ENCODE measurements at regions not wholly inside any gene's neighbourhood (a gene's known extent, or its start where the extent isn't known, plus 50 kb on each side); places are given as distances from the start of the nearest gene placed in this dataset.

DNA sequence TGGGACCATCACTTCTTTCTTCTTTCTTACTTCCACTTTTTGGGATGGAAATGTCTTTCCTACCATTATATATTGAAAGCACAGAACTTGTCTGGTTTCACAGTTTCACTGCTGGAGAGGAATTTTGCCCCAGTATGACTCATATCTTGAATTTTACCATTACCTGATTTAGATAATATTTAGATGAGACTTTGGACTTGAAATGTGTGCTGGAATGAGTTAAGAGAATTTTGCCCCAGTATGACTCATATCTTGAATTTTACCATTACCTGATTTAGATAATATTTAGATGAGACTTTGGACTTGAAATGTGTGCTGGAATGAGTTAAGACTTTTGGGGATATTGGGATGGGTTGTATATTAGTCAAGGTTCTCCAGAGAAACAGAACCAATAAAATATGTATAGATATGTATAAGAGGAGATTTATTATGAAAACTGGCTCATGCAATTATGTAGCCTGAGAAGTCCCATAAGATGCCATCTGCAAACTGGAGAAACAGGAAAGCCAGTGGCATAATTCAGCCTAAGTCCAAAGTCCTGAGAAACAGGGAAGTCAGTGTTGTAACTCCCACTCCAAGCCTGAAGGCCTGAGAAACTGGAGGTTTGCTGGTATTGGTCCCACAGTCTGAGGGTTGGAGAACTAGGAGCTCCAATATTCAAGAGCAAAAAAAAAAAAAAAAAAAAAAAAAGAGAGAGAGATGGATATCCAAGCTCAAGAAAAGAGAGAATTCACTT is 1029.2 kb downstream of the EPHA3 start:
- no peak for TF ChIP-seq POLR2AphosphoS5 (IDR thresholded peaks at IDR 0.05; ENCODE audit: low read depth, low read length)
- TF ChIP-seq SIN3A (IDR thresholded peaks at IDR 0.05; ENCODE audit: borderline replicate concordance, insufficient read depth, low read length) = no peak
- TF ChIP-seq, protein P1, sequence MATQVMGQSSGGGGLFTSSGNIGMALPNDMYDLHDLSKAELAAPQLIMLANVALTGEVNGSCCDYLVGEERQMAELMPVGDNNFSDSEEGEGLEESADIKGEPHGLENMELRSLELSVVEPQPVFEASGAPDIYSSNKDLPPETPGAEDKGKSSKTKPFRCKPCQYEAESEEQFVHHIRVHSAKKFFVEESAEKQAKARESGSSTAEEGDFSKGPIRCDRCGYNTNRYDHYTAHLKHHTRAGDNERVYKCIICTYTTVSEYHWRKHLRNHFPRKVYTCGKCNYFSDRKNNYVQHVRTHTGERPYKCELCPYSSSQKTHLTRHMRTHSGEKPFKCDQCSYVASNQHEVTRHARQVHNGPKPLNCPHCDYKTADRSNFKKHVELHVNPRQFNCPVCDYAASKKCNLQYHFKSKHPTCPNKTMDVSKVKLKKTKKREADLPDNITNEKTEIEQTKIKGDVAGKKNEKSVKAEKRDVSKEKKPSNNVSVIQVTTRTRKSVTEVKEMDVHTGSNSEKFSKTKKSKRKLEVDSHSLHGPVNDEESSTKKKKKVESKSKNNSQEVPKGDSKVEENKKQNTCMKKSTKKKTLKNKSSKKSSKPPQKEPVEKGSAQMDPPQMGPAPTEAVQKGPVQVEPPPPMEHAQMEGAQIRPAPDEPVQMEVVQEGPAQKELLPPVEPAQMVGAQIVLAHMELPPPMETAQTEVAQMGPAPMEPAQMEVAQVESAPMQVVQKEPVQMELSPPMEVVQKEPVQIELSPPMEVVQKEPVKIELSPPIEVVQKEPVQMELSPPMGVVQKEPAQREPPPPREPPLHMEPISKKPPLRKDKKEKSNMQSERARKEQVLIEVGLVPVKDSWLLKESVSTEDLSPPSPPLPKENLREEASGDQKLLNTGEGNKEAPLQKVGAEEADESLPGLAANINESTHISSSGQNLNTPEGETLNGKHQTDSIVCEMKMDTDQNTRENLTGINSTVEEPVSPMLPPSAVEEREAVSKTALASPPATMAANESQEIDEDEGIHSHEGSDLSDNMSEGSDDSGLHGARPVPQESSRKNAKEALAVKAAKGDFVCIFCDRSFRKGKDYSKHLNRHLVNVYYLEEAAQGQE (IDR thresholded peaks at IDR 0.05; ENCODE audit: insufficient read depth in 1 of 2, low read depth in 2 of 2, low read length in 2 of 2) = no peak

DNA sequence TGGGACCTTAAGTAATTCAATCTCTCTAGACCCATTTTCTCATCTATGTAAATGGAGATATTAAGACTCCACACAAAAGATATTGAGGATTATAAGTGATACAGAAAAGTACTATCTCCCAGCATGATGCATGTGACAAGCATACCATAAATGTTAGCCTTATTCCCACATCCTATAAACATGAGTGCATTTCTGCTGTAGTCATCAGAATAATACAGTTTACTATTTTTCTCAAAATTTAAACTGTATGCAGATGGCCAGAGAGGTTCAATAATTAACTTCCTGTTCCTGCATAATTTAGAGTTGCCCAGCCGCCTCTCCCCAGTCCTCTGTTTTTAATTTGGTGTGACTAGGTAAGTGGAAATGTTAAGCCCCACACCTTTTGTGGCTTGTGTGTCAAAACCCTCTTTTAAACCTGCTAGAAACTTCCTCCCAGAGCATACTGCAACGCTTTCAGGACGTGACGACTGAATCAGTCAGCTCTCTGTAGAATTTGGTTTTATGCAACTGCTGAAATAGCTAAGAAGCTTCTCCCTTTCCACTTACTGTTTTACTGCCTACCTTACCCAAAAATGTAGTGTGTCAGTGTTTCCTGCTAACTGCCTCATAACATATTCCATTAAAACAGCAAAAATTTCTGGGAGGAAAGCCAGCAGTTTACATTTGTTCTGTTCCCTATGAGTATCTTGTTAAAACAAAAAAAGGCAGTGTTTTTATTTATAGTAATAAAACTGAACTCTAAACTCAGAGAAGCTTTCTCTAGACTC is 1037.9 kb downstream of the EPHA3 start:
- TF ChIP-seq TAF1 (IDR thresholded peaks at IDR 0.05; ENCODE audit: borderline replicate concordance, insufficient read depth, low read length) (no peak), SIN3A (IDR thresholded peaks at IDR 0.05; ENCODE audit: borderline replicate concordance, insufficient read depth, low read length) (no peak), POLR2AphosphoS5 (IDR thresholded peaks at IDR 0.05; ENCODE audit: low read depth, low read length) (no peak), FOXP2 (optimal IDR thresholded peaks at IDR 0.05; ENCODE audit: borderline replicate concordance, extremely low read depth, extremely low read length, insufficient read depth) (no peak)
- TF ChIP-seq, protein P1 (IDR thresholded peaks at IDR 0.05; ENCODE audit: insufficient read depth in 1 of 2, low read depth in 2 of 2, low read length in 2 of 2) = no peak

DNA sequence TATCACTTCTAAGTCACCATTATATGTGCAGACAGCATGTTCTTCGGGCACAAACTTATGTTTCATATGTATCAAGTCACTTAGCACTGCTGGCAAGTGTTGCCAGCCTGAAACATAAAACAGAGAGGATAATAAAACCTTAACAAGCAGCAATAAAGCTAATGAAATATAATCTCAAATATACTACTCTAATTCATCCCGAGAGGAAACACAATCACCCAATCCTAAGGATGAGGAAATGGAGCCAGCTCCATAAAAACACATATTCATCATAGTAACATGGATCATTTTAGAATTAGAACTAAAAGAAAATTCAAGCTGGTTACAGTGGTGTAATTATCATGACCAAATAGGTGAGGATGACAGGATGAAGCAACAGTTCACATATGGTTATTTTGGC is 1072.7 kb downstream of the EPHA3 start:
- TF ChIP-seq FOXP2 (optimal IDR thresholded peaks at IDR 0.05; ENCODE audit: borderline replicate concordance, extremely low read depth, extremely low read length, insufficient read depth) = no peak

DNA sequence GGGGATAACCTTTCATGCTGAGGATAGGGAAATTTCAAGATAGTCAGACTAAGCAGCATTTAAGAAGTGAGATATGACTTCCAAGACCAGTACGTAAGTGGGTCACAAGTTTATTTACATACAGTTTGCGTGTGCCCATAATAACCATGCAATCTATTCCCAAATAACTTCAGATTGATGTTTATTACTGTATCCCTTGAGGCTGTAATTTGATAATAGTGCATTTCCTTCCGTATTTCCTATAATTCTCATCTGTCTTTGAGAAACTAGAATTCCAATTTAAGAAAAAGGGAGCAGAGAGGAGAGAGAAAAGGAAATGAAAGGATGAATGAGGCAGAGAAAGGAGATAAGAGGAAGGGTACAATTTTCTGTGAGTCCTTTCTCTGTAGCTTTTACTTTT is 1073.1 kb downstream of the EPHA3 start:
- TF ChIP-seq, protein P1 (IDR thresholded peaks at IDR 0.05; ENCODE audit: insufficient read depth in 1 of 2, low read depth in 2 of 2, low read length in 2 of 2) = no peak
- no peak for TF ChIP-seq POLR2AphosphoS5 (IDR thresholded peaks at IDR 0.05; ENCODE audit: low read depth, low read length)
- TF ChIP-seq SIN3A (IDR thresholded peaks at IDR 0.05; ENCODE audit: borderline replicate concordance, insufficient read depth, low read length) = no peak
- TF ChIP-seq FOXP2 (optimal IDR thresholded peaks at IDR 0.05; ENCODE audit: borderline replicate concordance, extremely low read depth, extremely low read length, insufficient read depth) = no peak
- TF ChIP-seq TAF1 (IDR thresholded peaks at IDR 0.05; ENCODE audit: borderline replicate concordance, insufficient read depth, low read length) = no peak

DNA sequence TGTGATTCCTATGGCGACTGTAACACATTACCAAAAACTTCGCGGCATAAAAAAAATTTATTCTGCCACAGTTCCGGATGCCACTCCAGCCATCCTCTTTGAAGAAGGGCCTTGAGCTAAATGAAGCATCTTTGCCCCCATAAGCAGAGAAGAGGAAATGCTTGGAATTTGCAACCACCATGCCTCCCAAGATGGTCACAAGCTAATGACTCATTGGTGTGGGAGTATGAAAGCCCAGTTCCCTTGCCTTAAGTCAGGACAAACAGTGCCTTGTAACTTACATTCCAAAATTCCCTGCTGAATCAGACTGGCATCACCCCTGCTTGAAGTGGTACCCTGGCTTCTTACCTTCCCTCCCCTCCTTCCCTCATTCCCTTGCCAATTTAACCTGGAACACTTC is 1077.4 kb downstream of the EPHA3 start:
- TF ChIP-seq TAF1 (IDR thresholded peaks at IDR 0.05; ENCODE audit: borderline replicate concordance, insufficient read depth, low read length) (no peak), POLR2AphosphoS5 (IDR thresholded peaks at IDR 0.05; ENCODE audit: low read depth, low read length) (no peak), FOXP2 (optimal IDR thresholded peaks at IDR 0.05; ENCODE audit: borderline replicate concordance, extremely low read depth, extremely low read length, insufficient read depth) (no peak), SIN3A (IDR thresholded peaks at IDR 0.05; ENCODE audit: borderline replicate concordance, insufficient read depth, low read length) (no peak)
- TF ChIP-seq, protein P1 (IDR thresholded peaks at IDR 0.05; ENCODE audit: insufficient read depth in 1 of 2, low read depth in 2 of 2, low read length in 2 of 2) = no peak
